G401.6 (cell line): ENCODE measurements at regions not wholly inside any gene's neighbourhood (a gene's known extent, or its start where the extent isn't known, plus 50 kb on each side); places are given as distances from the start of the nearest gene placed in this dataset.
A peak's percentile ranks its signal among the peaks of the same experiment; 100 is the strongest.
"Not testable (repeated sequence)": the region's sequence is repeated elsewhere in the genome, so short reads cannot be mapped to it uniquely, and the experiment has no call there.

Experiments used
- FAIRE-seq: peaks from 2 replicates; lab custom pipeline; 2012; peaks lifted over from hg19 to GRCh38; lab: Jason Lieb, UNC

- no peak for FAIRE-seq
Observed at GRCh38 chr4:26047795-26048194, 133.8 kb downstream of the SMIM20 start.

- FAIRE-seq: no peak
Observed at GRCh38 chr4:26048378-26048882, 134.4 kb downstream of the SMIM20 start.

GRCh38 chr4:26048950-26049349 is 134.9 kb downstream of the SMIM20 start:
- FAIRE-seq: no peak

GRCh38 chr4:26049447-26049846 is 135.4 kb downstream of the SMIM20 start:
- no peak for FAIRE-seq

GRCh38 chr4:26050212-26050643 is 136.2 kb downstream of the SMIM20 start:
- FAIRE-seq: no peak

- no peak for FAIRE-seq
Observed at GRCh38 chr4:26050671-26051070, 136.7 kb downstream of the SMIM20 start.

GRCh38 chr4:26051240-26051639 is 137.2 kb downstream of the SMIM20 start:
- no peak for FAIRE-seq

GRCh38 chr4:26052663-26053541 is 138.9 kb downstream of the SMIM20 start:
- FAIRE-seq: no peak

GRCh38 chr4:26053761-26054160 is 139.7 kb downstream of the SMIM20 start:
- no peak for FAIRE-seq

GRCh38 chr4:26055855-26056254 is 141.8 kb downstream of the SMIM20 start:
- no peak for FAIRE-seq

- FAIRE-seq: no peak
Observed at GRCh38 chr4:26056406-26056805, 142.4 kb downstream of the SMIM20 start.

- not testable (repeated sequence) for FAIRE-seq
Observed at GRCh38 chr4:26057839-26058238, 143.8 kb downstream of the SMIM20 start.

- FAIRE-seq: no peak
Observed at GRCh38 chr4:26058537-26058936, 144.5 kb downstream of the SMIM20 start.

- no peak for FAIRE-seq
Observed at GRCh38 chr4:26059391-26060154, 145.6 kb downstream of the SMIM20 start.

GRCh38 chr4:26060286-26060685 is 146.3 kb downstream of the SMIM20 start:
- no peak for FAIRE-seq

GRCh38 chr4:26061248-26061986 is 147.4 kb downstream of the SMIM20 start:
- FAIRE-seq: no peak

- FAIRE-seq: no peak
Observed at GRCh38 chr4:26062215-26062614, 148.2 kb downstream of the SMIM20 start.

GRCh38 chr4:26064009-26064408 is 150.0 kb downstream of the SMIM20 start:
- FAIRE-seq: not testable (repeated sequence)

- FAIRE-seq: no peak
Observed at GRCh38 chr4:26065833-26066232, 151.8 kb downstream of the SMIM20 start.

- no peak for FAIRE-seq
Observed at GRCh38 chr4:26067035-26067434, 153.0 kb downstream of the SMIM20 start.

GRCh38 chr4:26069218-26069617 is 155.2 kb downstream of the SMIM20 start:
- FAIRE-seq: peak; percentile 90

GRCh38 chr4:26071688-26072087 is 157.7 kb downstream of the SMIM20 start:
- no peak for FAIRE-seq
